Dendritic cell treated with granulocyte-macrophage colony-stimulating factor and Interleukin-4, amounts not matched to agents 40 ng/mL and 50 ng/mL, for 4 days (primary cell): ENCODE measurements at regions not wholly inside any gene's neighbourhood (a gene's known extent, or its start where the extent isn't known, plus 50 kb on each side); places are given as distances from the start of the nearest gene placed in this dataset.
"Not testable (repeated sequence)": the region's sequence is repeated elsewhere in the genome, so short reads cannot be mapped to it uniquely, and the experiment has no call there.

ENCODE experiments used
- H3K27ac Mint-ChIP-seq: one replicate; pipeline ENCODE4 v1.8.0; 2022; ENCODE audit warnings: mild to moderate bottlenecking, mixed read lengths
- H3K27me3 Mint-ChIP-seq: one replicate; pipeline ENCODE4 v1.8.0; 2022; ENCODE audit warnings: mild to moderate bottlenecking, mixed read lengths
- H3K36me3 Mint-ChIP-seq: one replicate; pipeline ENCODE4 v1.8.0; 2022; ENCODE audit warnings: low read depth, mixed read lengths
- H3K4me1 Mint-ChIP-seq: one replicate; pipeline ENCODE4 v1.8.0; 2022; ENCODE audit warnings: low read depth, mixed read lengths
- H3K4me3 Mint-ChIP-seq: one replicate; pipeline ENCODE4 v1.8.0; 2022; ENCODE audit warnings: mild to moderate bottlenecking, moderate library complexity, mixed read lengths
- H3K9me3 Mint-ChIP-seq: one replicate; pipeline ENCODE4 v1.8.0; 2022; ENCODE audit warnings: mixed read lengths
- intact Hi-C: fragments of 100-400 bp; cut with micrococcal nuclease; formaldehyde crosslinking; loops from one replicate; pipeline ENCODE4 v1.15.0; 2022

GRCh38 chr5:36796155-36796554 is 80.4 kb upstream of the NIPBL start:
- H3K27ac Mint-ChIP-seq: no peak overlapping the region
- H3K36me3 Mint-ChIP-seq: no peaks in the 10 kb centered on the region
- intact Hi-C loops: loop anchor here (10.0 kb wide), 1 partner anchor 69 kb away; no protein-coding TSS in a partner anchor

GRCh38 chr5:36801523-36801922 is 75.0 kb upstream of the NIPBL start:
- H3K4me3 Mint-ChIP-seq: no peak overlapping the region
- H3K9me3 Mint-ChIP-seq: no peaks in the 10 kb centered on the region
- H3K4me1 Mint-ChIP-seq: peaks cover 7% of the 10 kb centered on the region
- peaks cover 7% of the 10 kb centered on the region for H3K27me3 Mint-ChIP-seq
- intact Hi-C loops: no loop called here
- H3K36me3 Mint-ChIP-seq: no peaks in the 10 kb centered on the region
- H3K27ac Mint-ChIP-seq: no peak overlapping the region

More at GRCh38 chr5:36796155-36796554, 80.4 kb upstream of the NIPBL start:
- H3K4me1 Mint-ChIP-seq: peaks cover 7% of the 10 kb centered on the region
- H3K27me3 Mint-ChIP-seq: peaks cover 4% of the 10 kb centered on the region
- H3K4me3 Mint-ChIP-seq: no peak overlapping the region
- no peaks in the 10 kb centered on the region for H3K9me3 Mint-ChIP-seq

- peaks cover 7% of the 10 kb centered on the region for H3K27me3 Mint-ChIP-seq
- no peak overlapping the region for H3K4me3 Mint-ChIP-seq
Observed at GRCh38 chr5:36802187-36802586, 74.4 kb upstream of the NIPBL start.

DNA sequence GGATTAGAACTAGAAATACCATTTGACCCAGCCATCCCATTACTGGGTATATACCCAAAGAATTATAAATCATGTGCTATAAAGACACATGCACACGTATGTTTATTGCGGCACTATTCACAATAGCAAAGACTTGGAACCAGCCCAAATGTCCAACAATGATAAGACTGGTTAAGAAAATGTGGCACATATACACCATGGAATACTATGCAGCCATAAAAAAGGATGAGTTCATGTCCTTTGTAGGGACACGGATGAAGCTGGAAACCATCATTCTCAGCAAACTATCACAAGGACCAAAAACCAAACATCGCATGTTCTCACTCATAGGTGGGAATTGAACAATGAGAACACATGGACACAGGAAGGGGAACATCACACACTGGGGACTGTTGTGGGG is 63.3 kb upstream of the NIPBL start:
- intact Hi-C loops, H3K4me1 Mint-ChIP-seq, H3K36me3 Mint-ChIP-seq, H3K27me3 Mint-ChIP-seq, H3K9me3 Mint-ChIP-seq, H3K27ac Mint-ChIP-seq, H3K4me3 Mint-ChIP-seq: not testable (repeated sequence)

More at GRCh38 chr5:36802187-36802586, 74.4 kb upstream of the NIPBL start:
- no peaks in the 10 kb centered on the region for H3K9me3 Mint-ChIP-seq
- H3K4me1 Mint-ChIP-seq: peaks cover 7% of the 10 kb centered on the region
- no peaks in the 10 kb centered on the region for H3K36me3 Mint-ChIP-seq
- intact Hi-C loops: no loop called here
- no peak overlapping the region for H3K27ac Mint-ChIP-seq

DNA sequence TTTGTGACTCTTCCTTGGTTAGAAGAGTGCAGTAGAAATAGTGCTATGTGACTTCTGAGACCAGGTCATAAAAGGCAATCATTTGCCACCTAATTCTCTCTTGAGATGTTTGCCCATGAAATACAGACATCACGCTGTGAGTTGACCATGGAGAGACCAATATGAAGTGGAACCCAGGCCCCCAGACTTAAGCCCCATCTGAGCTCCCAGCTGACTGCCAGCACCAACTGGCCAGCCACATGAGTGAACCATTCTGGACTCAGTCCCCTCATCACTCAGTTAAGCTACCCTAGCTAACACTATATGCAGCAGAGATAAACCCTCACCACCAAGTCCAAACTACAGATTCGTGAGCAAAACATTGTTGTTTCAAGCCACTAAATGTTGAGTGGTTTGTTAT is 60.7 kb upstream of the NIPBL start:
- peaks cover 2% of the 10 kb centered on the region for H3K27me3 Mint-ChIP-seq
- H3K36me3 Mint-ChIP-seq: no peaks in the 10 kb centered on the region
- H3K4me3 Mint-ChIP-seq: no peak overlapping the region
- intact Hi-C loops: no loop called here
- peaks cover 4% of the 10 kb centered on the region for H3K4me1 Mint-ChIP-seq
- no peaks in the 10 kb centered on the region for H3K9me3 Mint-ChIP-seq
- H3K27ac Mint-ChIP-seq: no peak overlapping the region

DNA sequence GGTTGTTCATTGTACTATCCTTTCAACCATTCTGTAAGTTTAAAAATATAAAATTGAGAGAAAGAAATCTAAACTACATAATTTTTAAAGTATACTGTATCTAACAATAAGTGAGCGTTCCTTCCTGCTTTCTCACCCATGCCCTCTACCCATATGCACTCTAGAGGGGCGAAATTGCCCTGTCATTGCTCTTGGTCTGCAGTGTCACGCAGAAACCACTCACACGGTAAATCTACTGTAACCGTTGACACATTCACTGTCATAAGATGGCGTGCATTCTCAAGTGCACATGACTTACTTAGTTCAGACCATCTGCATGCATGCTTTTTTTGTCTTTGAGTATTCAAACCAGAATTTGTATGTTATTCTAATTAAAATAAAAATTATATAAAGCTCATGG is 55.7 kb upstream of the NIPBL start:
- no peak overlapping the region for H3K27ac Mint-ChIP-seq
- H3K36me3 Mint-ChIP-seq: no peaks in the 10 kb centered on the region
- intact Hi-C loops: no loop called here
- H3K9me3 Mint-ChIP-seq: no peaks in the 10 kb centered on the region
- no peak overlapping the region for H3K4me3 Mint-ChIP-seq
- H3K4me1 Mint-ChIP-seq: peaks cover 4% of the 10 kb centered on the region
- peaks cover 6% of the 10 kb centered on the region for H3K27me3 Mint-ChIP-seq

- Mint-ChIP-seq H3K4me3 (no peak overlapping the region), H3K4me1 (no peaks in the 10 kb centered on the region), H3K36me3 (no peaks in the 10 kb centered on the region), H3K9me3 (peaks cover 11% of the 10 kb centered on the region), H3K27ac (no peak overlapping the region), H3K27me3 (peaks cover 6% of the 10 kb centered on the region)
- intact Hi-C loops: no loop called here
Observed at GRCh38 chr5:36826694-36827093, 49.9 kb upstream of the NIPBL start.
